ENCODE measurements at regions not wholly inside any gene's neighbourhood (a gene's known extent, or its start where the extent isn't known, plus 50 kb on each side); places are given as distances from the start of the nearest gene placed in this dataset.

GRCh38 chr1:53381790-53382401 lies 54.0 kb upstream of the LRP8 start:
- H3K4me3 Mint-ChIP-seq (ENCODE audit: low read depth, unreplicated experiment), result no peak overlapping the region
- CTCF ChIA-PET, result interaction anchor here (0.5 kb wide), 1 partner anchor 647 kb away, joined by 4 read pairs; no protein-coding TSS in a partner anchor
- peaks cover 14% of the 10 kb centered on the region for H3K4me1 Mint-ChIP-seq (ENCODE audit: low read depth, unreplicated experiment)
- H3K27ac Mint-ChIP-seq (ENCODE audit: unreplicated experiment), result peak overlapping the region; percentile 28
- peaks cover 33% of the 10 kb centered on the region for H3K27me3 Mint-ChIP-seq (ENCODE audit: unreplicated experiment)
- no peak for TF ChIP-seq CTCF (IDR thresholded peaks at IDR 0.05; ENCODE audit: unreplicated experiment)
- intact Hi-C loops (cut with micrococcal nuclease; ENCODE audit: unreplicated experiment), result no loop called here
- BruUV-seq (replicated peaks), result no TSS peak
- H3K36me3 Mint-ChIP-seq (ENCODE audit: insufficient read depth, unreplicated experiment), result no peaks in the 10 kb centered on the region
- DNase-seq, result peak; percentile 22
- peaks cover 3% of the 10 kb centered on the region for H3K9me3 Mint-ChIP-seq (ENCODE audit: low read depth, unreplicated experiment)

- intact Hi-C loops (cut with micrococcal nuclease; ENCODE audit: unreplicated experiment), result no loop called here
- DNase-seq, result no peak
- H3K36me3 Mint-ChIP-seq (ENCODE audit: insufficient read depth, unreplicated experiment), result no peaks in the 10 kb centered on the region
- CTCF ChIA-PET, result interaction anchor here (1.2 kb wide), 1 partner anchor 8 kb away, joined by 5 read pairs; no protein-coding TSS in a partner anchor
- TF ChIP-seq CTCF (IDR thresholded peaks at IDR 0.05; ENCODE audit: unreplicated experiment), result no peak
- H3K4me1 Mint-ChIP-seq (ENCODE audit: low read depth, unreplicated experiment), result peaks cover 14% of the 10 kb centered on the region
- peaks cover 3% of the 10 kb centered on the region for H3K9me3 Mint-ChIP-seq (ENCODE audit: low read depth, unreplicated experiment)
- H3K4me3 Mint-ChIP-seq (ENCODE audit: low read depth, unreplicated experiment), result no peak overlapping the region
- H3K27me3 Mint-ChIP-seq (ENCODE audit: unreplicated experiment), result peaks cover 33% of the 10 kb centered on the region
- no peak overlapping the region for H3K27ac Mint-ChIP-seq (ENCODE audit: unreplicated experiment)
- no TSS peak for BruUV-seq (replicated peaks)
Measured at GRCh38 chr1:53383136-53383870, 55.4 kb upstream of the LRP8 start.

GRCh38 chr1:53384796-53385195 lies 56.9 kb upstream of the LRP8 start:
- Mint-ChIP-seq H3K4me1 (ENCODE audit: low read depth, unreplicated experiment) (peaks cover 14% of the 10 kb centered on the region), H3K9me3 (ENCODE audit: low read depth, unreplicated experiment) (peaks cover 3% of the 10 kb centered on the region), H3K27me3 (ENCODE audit: unreplicated experiment) (peaks cover 28% of the 10 kb centered on the region), H3K4me3 (ENCODE audit: low read depth, unreplicated experiment) (no peak overlapping the region), H3K36me3 (ENCODE audit: insufficient read depth, unreplicated experiment) (no peaks in the 10 kb centered on the region), H3K27ac (ENCODE audit: unreplicated experiment) (no peak overlapping the region)
- TF ChIP-seq CTCF (IDR thresholded peaks at IDR 0.05; ENCODE audit: unreplicated experiment), result no peak
- intact Hi-C loops (cut with micrococcal nuclease; ENCODE audit: unreplicated experiment), result no loop called here
- no TSS peak for BruUV-seq (replicated peaks)
- no peak for DNase-seq
- CTCF ChIA-PET, result interaction anchor here (0.6 kb wide), 1 partner anchor 30 kb away, joined by 4 read pairs; no protein-coding TSS in a partner anchor

GRCh38 chr1:53385276-53386225 lies 57.7 kb upstream of the LRP8 start:
- CTCF ChIA-PET, result no interaction called here
- Mint-ChIP-seq H3K27me3 (ENCODE audit: unreplicated experiment) (peaks cover 20% of the 10 kb centered on the region), H3K36me3 (ENCODE audit: insufficient read depth, unreplicated experiment) (no peaks in the 10 kb centered on the region), H3K9me3 (ENCODE audit: low read depth, unreplicated experiment) (peaks cover 3% of the 10 kb centered on the region), H3K4me1 (ENCODE audit: low read depth, unreplicated experiment) (peaks cover 14% of the 10 kb centered on the region), H3K27ac (ENCODE audit: unreplicated experiment) (no peak overlapping the region), H3K4me3 (ENCODE audit: low read depth, unreplicated experiment) (no peak overlapping the region)
- intact Hi-C loops (cut with micrococcal nuclease; ENCODE audit: unreplicated experiment), result no loop called here
- no TSS peak for BruUV-seq (replicated peaks)
- TF ChIP-seq CTCF (IDR thresholded peaks at IDR 0.05; ENCODE audit: unreplicated experiment), result no peak
- DNase-seq, result no peak
